K562 (cell line): ENCODE measurements at regions not wholly inside any gene's neighbourhood (a gene's known extent, or its start where the extent isn't known, plus 50 kb on each side); places are given as distances from the start of the nearest gene placed in this dataset.

Experiments used
- ATAC-seq: fragments of 200-7000 bp; cut with Tn5 transposase; 3 replicates; pipeline ENCODE4 v1.9.1; 2020; ENCODE audit warnings: moderate library complexity
- BruUV-seq: library from RNA; stranded (reverse); fragments of 400-500 nt; replicated peaks from 2 replicates; lab custom pipeline; 2021; lab: Mats Ljungman, UMichigan
- CTCF ChIA-PET: fragments of 300-600 bp; formaldehyde crosslinking; extraction: SDS; loops from one replicate; lab custom pipeline; 2021; ENCODE audit warnings: low intra/inter-chr PET ratio; lab: Yijun Ruan, JAX
- POLR2A ChIA-PET: fragments of 300-600, 350-650 bp; sonication (Branson Sonifier 250); formaldehyde crosslinking; extraction: SDS; loops from one replicate; lab custom pipeline; 2021; ENCODE audit warnings: antibody characterized with exemption, inconsistent platforms; lab: Yijun Ruan, JAX
- DNase-seq, 4 experiments: peaks; one replicate each; pipeline versions ENCODE4 v3.0.0 to v3.0.0-alpha.2; 2011 to 2018; ENCODE audit warnings: low spot score in 3 of 4, mixed read lengths in 3 of 4; ENCODE audit errors: extremely low read depth in 1 of 4
- FAIRE-seq: peaks from 2 replicates; lab custom pipeline; 2011; peaks lifted over from hg19 to GRCh38; lab: Jason Lieb, UNC
- H2AFZ ChIP-seq: 2 replicates; pipeline ENCODE4 v1.6.0; 2011; ENCODE audit warnings: low read depth, low read length, control low read depth, inconsistent platforms
- H3K27ac ChIP-seq: fragments of 200-600 bp; 3 replicates; pipeline ENCODE4 v1.8.0; 2011; ENCODE audit warnings: low read depth, mild to moderate bottlenecking, control low read depth, inconsistent platforms, low read length, moderate library complexity, mixed read lengths; ENCODE audit errors: extremely low read depth
- H3K27me3 ChIP-seq, 2 experiments: fragments of 300-600 bp in 1 of 2; 2 replicates in 1 of 2; 3 replicates in 1 of 2; pipeline versions ENCODE4 v1.6.0 to v1.8.0; 2011; ENCODE audit warnings: inconsistent platforms in 2 of 2, low read length in 2 of 2, mild to moderate bottlenecking in 1 of 2, mixed read lengths in 1 of 2, moderate library complexity in 1 of 2; ENCODE audit not compliant: control insufficient read depth in 2 of 2, insufficient read depth in 2 of 2
- H3K36me3 ChIP-seq: fragments of 300-600 bp; 3 replicates; pipeline ENCODE4 v1.8.0; 2011; ENCODE audit warnings: mild to moderate bottlenecking, low read length, inconsistent platforms; ENCODE audit not compliant: control insufficient read depth, insufficient read depth
- H3K4me1 ChIP-seq, 2 experiments: fragments of 200-600 bp in 1 of 2; replicated peaks in 1 of 2; 2 replicates in 1 of 2; 3 replicates in 1 of 2; pipeline versions ENCODE4 v1.5.1 to v1.8.0; 2011; ENCODE audit warnings: inconsistent platforms in 2 of 2, low read length in 2 of 2, mild to moderate bottlenecking in 1 of 2, mixed read lengths in 1 of 2, moderate library complexity in 1 of 2; ENCODE audit not compliant: control insufficient read depth in 2 of 2, insufficient read depth in 2 of 2
- H3K4me2 ChIP-seq: 2 replicates; pipeline ENCODE4 v1.6.1; 2011; ENCODE audit warnings: low read length, control low read depth, inconsistent platforms, mixed read lengths; ENCODE audit not compliant: insufficient read depth
- H3K4me3 ChIP-seq: fragments of 200-600 bp; sonication (generic), shearing (Covaris generic); 2 replicates; pipeline ENCODE4 v1.5.1; 2016; ENCODE audit warnings: control low read depth, inconsistent platforms
- H3K79me2 ChIP-seq: fragments of 200-600 bp; 3 replicates; pipeline ENCODE4 v1.8.0; 2011; ENCODE audit warnings: low read length, inconsistent platforms; ENCODE audit not compliant: control insufficient read depth, insufficient read depth
- H3K9ac ChIP-seq, 2 experiments: 2 replicates each; pipeline versions ENCODE4 v1.6.0 to v1.6.1; 2011; ENCODE audit warnings: low read depth in 2 of 2, low read length in 2 of 2, control low read depth in 1 of 2, inconsistent platforms in 1 of 2, mild to moderate bottlenecking in 1 of 2, mixed read lengths in 1 of 2; ENCODE audit not compliant: insufficient read depth in 1 of 2
- H3K9me1 ChIP-seq: one replicate; pipeline ENCODE4 v1.6.0; 2011; ENCODE audit warnings: inconsistent platforms, mild to moderate bottlenecking, low read length, moderate library complexity; ENCODE audit not compliant: control insufficient read depth, insufficient read depth
- H3K9me3 ChIP-seq: replicated peaks from 2 replicates; pipeline ENCODE4 v1.5.1; 2011; ENCODE audit warnings: low read depth, low read length, inconsistent platforms; ENCODE audit not compliant: control insufficient read depth, insufficient read depth
- H4K20me1 ChIP-seq: replicated peaks from 2 replicates; pipeline ENCODE4 v1.6.1; 2011; ENCODE audit warnings: low read length, inconsistent platforms, mixed read lengths; ENCODE audit not compliant: control insufficient read depth, insufficient read depth
- ESRRA ChIP-seq: fragments of 450-650 bp; IDR thresholded peaks from 2 replicates; pipeline ENCODE4 v1.6.1; 2014; ENCODE audit warnings: low read depth, mild to moderate bottlenecking, moderate library complexity, borderline replicate concordance
- PHF21A ChIP-seq: fragments of 450-650 bp; IDR thresholded peaks from 2 replicates; pipeline ENCODE4 v1.6.1; 2017; ENCODE audit warnings: low read depth, borderline replicate concordance
- RFX7 ChIP-seq: fragments of 250-450 bp; sonication (Bioruptor Pico); IDR thresholded peaks from 2 replicates; pipeline ENCODE4 v1.5.1; 2021; ENCODE audit warnings: mild to moderate bottlenecking
- TAL1 ChIP-seq: fragments of 450-650 bp; IDR thresholded peaks from 2 replicates; pipeline ENCODE4 v1.6.1; 2016; ENCODE audit warnings: mild to moderate bottlenecking
- WHSC1 ChIP-seq: IDR thresholded peaks from one replicate; pipeline ENCODE4 v1.6.1; 2012; ENCODE audit warnings: low read length, control low read depth, inconsistent platforms
- ZNF316 ChIP-seq: fragments of 450-650 bp; IDR thresholded peaks from 2 replicates; pipeline ENCODE4 v1.6.1; 2016
- ZNF584 ChIP-seq: fragments of 200-800 bp; sonication (Bioruptor generic); IDR thresholded peaks from 2 replicates; pipeline ENCODE4 v1.6.1; 2016; ENCODE audit warnings: low read depth, mild to moderate bottlenecking, missing genetic modification characterization, missing compliant biosample characterization
- ZSCAN32 ChIP-seq: fragments of 450-650 bp; formaldehyde crosslinking; IDR thresholded peaks from 2 replicates; pipeline ENCODE4 v1.4.0; 2020; ENCODE audit warnings: mild to moderate bottlenecking, moderate library complexity
- WGBS: fragments of 100-300 bp; shearing (Covaris generic); methylation state at CpG from one replicate; pipeline ENCODE4 v1.1.6; 2016; ENCODE audit warnings: low coverage, mixed read lengths; ENCODE audit not compliant: insufficient coverage; ENCODE audit errors: missing lambda C conversion rate; 5-methylcytosine and 5-hydroxymethylcytosine counted together
- in situ Hi-C: fragments of 300-500 bp; cut with MboI; formaldehyde crosslinking; loops from 4 replicates; pipeline ENCODE4 v1.15.0; 2018; ENCODE audit warnings: inconsistent platforms, mixed read lengths
- intact Hi-C: fragments of 100-400 bp; cut with micrococcal nuclease; formaldehyde crosslinking; loops from 2 replicates; pipeline ENCODE4 v1.14.2; 2022
- TF ChIP-seq, protein P1 (sequence below), 2 experiments: IDR thresholded peaks in 1 of 2; conservative IDR thresholded peaks in 1 of 2; 2 replicates each; pipeline ENCODE4 v1.6.1; 2016; ENCODE audit warnings: low read depth in 2 of 2, mild to moderate bottlenecking in 1 of 2, missing compliant biosample characterization in 1 of 2, missing genetic modification characterization in 1 of 2, moderate library complexity in 1 of 2
- TF ChIP-seq, protein P2 (sequence below): fragments of 200-800 bp; sonication (Bioruptor generic); IDR thresholded peaks from 2 replicates; pipeline ENCODE4 v1.6.1; 2017; ENCODE audit warnings: missing genetic modification characterization, missing compliant biosample characterization
- TF ChIP-seq, protein P3 (sequence below): fragments of 450-650 bp; IDR thresholded peaks from 2 replicates; pipeline ENCODE4 v1.6.1; 2018; ENCODE audit not compliant: partially characterized antibody

DNA sequence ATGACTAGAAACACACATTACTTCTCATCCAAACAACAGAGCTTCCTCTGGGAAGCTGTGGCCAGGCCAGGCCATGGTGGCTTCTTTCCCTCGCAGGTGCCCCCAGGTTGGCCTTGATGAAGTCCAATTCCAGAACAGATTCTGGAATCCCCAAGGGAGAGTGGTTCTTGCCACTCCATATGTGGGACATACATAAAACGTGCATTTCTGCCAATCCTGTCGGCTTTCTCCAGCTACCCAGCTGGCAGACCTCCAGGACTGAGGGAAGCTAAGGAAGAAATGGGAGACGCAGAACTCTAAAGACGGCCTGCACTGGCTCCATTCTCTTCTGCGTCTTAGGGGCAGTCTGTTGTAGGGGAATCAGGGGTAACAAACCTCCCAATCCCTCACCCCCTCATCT lies 219.2 kb upstream of the CDH5 start:
- no peak for ATAC-seq
- POLR2A ChIA-PET, result interaction anchor here (0.6 to 0.8 kb wide), 2 partner anchors 30 to 81 kb away, joined by 3 to 4 read pairs; no protein-coding TSS in a partner anchor
- in situ Hi-C loops, result no loop called here

More for the DNA sequence above, 219.2 kb upstream of the CDH5 start:
- Histone ChIP-seq H3K9ac (no peak overlapping the region), H3K9me3 (no peaks in the 10 kb centered on the region), H3K36me3 (no peaks in the 10 kb centered on the region), H3K79me2 (no peaks in the 10 kb centered on the region), H3K27me3 (no peaks in the 10 kb centered on the region; a peak in 1 of 5 replicates), H4K20me1 (no peaks in the 10 kb centered on the region; the same call in 1 of the 2 replicates), H3K4me1 (no peaks in the 10 kb centered on the region), H3K4me3 (no peak overlapping the region), H3K9me1 (no peaks in the 10 kb centered on the region), H2AFZ (no peak overlapping the region), H3K27ac (no peak overlapping the region), H3K4me2 (no peak overlapping the region)
- FAIRE-seq (no peak), DNase-seq (no peak)
- intact Hi-C loops, result no loop called here
- CTCF ChIA-PET, result no interaction called here
- BruUV-seq, result no TSS peak
- WGBS, result 1% methylated on average over 6 of the region's 6 CpGs
- TF ChIP-seq RFX7 (CRISPR knock-in tag) (no peak), WHSC1 (no peak), ESRRA (no peak), ZNF316 (no peak), ZNF584 (CRISPR knock-in tag) (no peak), ZSCAN32 (CRISPR knock-in tag) (no peak), TAL1 (no peak), PHF21A (no peak)
- TF ChIP-seq, protein P1, sequence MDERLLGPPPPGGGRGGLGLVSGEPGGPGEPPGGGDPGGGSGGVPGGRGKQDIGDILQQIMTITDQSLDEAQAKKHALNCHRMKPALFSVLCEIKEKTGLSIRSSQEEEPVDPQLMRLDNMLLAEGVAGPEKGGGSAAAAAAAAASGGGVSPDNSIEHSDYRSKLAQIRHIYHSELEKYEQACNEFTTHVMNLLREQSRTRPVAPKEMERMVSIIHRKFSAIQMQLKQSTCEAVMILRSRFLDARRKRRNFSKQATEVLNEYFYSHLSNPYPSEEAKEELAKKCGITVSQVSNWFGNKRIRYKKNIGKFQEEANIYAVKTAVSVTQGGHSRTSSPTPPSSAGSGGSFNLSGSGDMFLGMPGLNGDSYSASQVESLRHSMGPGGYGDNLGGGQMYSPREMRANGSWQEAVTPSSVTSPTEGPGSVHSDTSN (CRISPR knock-in tag; IDR thresholded peaks at IDR 0.05; ENCODE audit: low read depth), result no peak
- TF ChIP-seq, protein P1 (tag; conservative IDR thresholded peaks at IDR 0.05; ENCODE audit: low read depth), result no peak
- TF ChIP-seq, protein P2, sequence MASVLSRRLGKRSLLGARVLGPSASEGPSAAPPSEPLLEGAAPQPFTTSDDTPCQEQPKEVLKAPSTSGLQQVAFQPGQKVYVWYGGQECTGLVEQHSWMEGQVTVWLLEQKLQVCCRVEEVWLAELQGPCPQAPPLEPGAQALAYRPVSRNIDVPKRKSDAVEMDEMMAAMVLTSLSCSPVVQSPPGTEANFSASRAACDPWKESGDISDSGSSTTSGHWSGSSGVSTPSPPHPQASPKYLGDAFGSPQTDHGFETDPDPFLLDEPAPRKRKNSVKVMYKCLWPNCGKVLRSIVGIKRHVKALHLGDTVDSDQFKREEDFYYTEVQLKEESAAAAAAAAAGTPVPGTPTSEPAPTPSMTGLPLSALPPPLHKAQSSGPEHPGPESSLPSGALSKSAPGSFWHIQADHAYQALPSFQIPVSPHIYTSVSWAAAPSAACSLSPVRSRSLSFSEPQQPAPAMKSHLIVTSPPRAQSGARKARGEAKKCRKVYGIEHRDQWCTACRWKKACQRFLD, result no peak
- TF ChIP-seq, protein P3, sequence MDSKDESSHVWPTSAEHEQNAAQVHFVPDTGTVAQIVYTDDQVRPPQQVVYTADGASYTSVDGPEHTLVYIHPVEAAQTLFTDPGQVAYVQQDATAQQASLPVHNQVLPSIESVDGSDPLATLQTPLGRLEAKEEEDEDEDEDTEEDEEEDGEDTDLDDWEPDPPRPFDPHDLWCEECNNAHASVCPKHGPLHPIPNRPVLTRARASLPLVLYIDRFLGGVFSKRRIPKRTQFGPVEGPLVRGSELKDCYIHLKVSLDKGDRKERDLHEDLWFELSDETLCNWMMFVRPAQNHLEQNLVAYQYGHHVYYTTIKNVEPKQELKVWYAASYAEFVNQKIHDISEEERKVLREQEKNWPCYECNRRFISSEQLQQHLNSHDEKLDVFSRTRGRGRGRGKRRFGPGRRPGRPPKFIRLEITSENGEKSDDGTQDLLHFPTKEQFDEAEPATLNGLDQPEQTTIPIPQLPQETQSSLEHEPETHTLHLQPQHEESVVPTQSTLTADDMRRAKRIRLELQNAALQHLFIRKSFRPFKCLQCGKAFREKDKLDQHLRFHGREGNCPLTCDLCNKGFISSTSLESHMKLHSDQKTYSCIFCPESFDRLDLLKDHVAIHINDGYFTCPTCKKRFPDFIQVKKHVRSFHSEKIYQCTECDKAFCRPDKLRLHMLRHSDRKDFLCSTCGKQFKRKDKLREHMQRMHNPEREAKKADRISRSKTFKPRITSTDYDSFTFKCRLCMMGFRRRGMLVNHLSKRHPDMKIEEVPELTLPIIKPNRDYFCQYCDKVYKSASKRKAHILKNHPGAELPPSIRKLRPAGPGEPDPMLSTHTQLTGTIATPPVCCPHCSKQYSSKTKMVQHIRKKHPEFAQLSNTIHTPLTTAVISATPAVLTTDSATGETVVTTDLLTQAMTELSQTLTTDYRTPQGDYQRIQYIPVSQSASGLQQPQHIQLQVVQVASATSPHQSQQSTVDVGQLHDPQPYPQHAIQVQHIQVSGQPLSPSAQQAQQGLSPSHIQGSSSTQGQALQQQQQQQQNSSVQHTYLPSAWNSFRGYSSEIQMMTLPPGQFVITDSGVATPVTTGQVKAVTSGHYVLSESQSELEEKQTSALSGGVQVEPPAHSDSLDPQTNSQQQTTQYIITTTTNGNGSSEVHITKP, result no peak
